22Rv1 (cell line): ENCODE measurements at regions not wholly inside any gene's neighbourhood (a gene's known extent, or its start where the extent isn't known, plus 50 kb on each side); places are given as distances from the start of the nearest gene placed in this dataset.

Source experiments
- H3K27ac ChIP-seq: fragments of 450-650 bp; 2 replicates; pipeline ENCODE4 v1.5.1; 2017
- ZFX ChIP-seq: fragments of 450-650 bp; IDR thresholded peaks from 2 replicates; pipeline ENCODE4 v1.6.1; 2017; ENCODE audit warnings: antibody characterized with exemption, borderline replicate concordance
- TF ChIP-seq, protein P1 (sequence below): fragments of 450-650 bp; IDR thresholded peaks from 2 replicates; pipeline ENCODE4 v1.5.1; 2017; ENCODE audit warnings: mild to moderate bottlenecking

DNA sequence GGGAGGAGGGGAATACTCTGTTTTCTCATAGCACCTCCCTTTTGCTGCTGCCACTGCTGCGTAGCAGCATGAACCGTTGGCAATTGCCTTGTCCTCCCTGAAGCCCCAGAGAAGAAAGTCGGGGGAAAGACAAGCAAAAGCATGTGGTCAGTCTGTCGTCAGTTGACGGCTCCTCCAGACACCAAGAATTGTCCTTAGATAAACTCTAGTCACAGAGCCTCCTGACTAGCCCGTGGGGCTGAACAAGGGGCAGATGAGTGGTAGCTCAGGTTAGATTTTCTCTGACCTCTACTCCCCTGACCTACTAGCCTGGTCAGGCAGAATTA lies 126.4 kb upstream of the HSD17B12 start:
- no peak for TF ChIP-seq ZFX
- TF ChIP-seq, protein P1, sequence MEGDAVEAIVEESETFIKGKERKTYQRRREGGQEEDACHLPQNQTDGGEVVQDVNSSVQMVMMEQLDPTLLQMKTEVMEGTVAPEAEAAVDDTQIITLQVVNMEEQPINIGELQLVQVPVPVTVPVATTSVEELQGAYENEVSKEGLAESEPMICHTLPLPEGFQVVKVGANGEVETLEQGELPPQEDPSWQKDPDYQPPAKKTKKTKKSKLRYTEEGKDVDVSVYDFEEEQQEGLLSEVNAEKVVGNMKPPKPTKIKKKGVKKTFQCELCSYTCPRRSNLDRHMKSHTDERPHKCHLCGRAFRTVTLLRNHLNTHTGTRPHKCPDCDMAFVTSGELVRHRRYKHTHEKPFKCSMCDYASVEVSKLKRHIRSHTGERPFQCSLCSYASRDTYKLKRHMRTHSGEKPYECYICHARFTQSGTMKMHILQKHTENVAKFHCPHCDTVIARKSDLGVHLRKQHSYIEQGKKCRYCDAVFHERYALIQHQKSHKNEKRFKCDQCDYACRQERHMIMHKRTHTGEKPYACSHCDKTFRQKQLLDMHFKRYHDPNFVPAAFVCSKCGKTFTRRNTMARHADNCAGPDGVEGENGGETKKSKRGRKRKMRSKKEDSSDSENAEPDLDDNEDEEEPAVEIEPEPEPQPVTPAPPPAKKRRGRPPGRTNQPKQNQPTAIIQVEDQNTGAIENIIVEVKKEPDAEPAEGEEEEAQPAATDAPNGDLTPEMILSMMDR, result no peak
- no peak overlapping the region for H3K27ac ChIP-seq

DNA sequence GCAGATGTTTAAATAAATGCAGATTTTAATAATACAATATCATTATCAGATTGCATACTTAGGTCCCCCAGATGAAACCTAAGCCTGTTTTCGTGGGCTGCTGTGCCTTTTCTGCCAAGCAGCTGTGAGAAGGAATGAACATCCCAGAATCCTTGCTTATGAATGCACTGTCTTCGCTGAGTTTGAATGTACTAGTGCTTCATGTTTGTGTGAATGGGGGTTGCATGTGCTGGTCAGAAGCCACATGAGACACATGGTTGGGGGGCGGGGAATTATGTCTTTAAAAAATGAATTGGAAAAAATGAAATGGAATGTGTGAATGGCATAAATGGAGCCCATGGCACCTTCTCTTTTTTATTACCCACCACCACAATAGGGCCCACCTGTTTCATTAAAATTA lies 125.4 kb upstream of the HSD17B12 start:
- TF ChIP-seq, protein P1, result no peak
- no peak for TF ChIP-seq ZFX
- no peak overlapping the region for H3K27ac ChIP-seq

DNA sequence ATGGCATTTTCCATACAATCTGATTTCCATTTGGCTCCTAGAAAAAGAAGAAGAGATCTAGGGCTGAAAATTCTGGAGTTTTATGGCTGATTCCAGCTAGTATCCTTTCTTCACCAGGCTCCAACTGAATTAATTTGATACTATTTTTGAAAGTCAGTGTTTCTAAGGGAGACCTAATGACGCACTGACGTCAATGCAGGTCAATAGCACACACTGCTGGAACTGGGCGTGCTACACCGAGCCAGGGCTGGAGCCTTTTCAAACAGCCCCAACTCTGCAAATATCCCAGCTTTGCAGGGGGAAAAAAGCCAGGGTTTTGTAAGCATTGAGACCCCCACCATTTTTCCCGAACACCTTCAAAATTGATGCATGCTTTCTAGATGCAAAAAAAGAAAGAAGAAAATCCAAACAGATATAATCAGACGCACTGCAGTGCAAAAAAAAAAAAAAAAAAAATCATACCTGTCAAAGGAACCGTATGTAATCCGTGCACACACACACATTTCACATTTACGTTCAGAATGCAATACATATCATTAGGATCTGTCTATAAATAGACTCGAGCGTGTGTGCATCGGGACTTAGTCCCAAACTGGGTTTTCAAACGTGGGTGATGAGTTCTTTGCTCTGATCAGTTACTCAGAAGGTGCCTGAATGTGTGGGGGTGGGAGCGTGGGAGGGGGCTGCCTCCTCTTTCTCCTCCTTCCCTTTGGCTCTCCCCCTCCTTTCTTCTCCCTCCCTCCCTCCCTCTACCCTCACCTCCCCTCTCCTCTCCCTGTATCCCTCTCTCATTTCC lies 124.5 kb upstream of the HSD17B12 start:
- no peak for TF ChIP-seq ZFX
- TF ChIP-seq, protein P1, result no peak
- no peak overlapping the region for H3K27ac ChIP-seq

DNA sequence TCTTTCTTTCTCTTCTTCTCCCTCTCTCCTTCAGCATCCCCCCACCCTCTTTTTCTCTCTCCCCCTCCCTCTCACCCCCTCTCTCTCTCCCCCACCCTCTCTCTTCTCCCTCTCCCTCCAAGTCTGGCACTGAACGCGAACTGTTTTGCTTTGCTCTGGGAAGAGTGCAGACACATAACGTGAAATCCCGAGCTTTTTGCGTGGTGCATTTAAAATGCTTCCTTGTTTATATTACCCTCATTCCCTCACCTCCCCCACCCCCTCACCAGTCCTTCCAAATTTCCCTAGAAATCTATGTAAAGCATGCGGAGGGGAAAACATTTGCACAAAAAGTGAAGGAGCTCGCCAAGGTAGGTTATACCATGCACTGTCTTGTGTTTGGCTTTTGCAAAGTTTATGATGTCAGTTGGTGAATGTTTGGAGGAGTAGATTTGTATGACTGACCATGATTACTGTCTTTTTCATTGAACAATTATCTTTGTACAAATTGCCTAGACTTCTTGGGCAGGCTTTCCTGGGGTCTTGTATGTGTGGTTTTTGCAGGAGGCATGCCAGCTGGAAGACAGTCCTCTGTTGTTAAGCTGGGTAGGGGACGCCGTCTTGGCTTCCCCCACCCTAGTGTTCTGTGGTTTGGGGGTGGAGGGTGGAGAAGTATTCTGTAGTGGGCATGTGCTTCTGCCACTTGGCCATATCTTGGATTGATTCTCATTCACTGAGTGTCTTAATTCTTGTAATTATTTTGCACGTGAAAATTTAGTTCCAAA lies 123.7 kb upstream of the HSD17B12 start:
- H3K27ac ChIP-seq, result no peak overlapping the region
- TF ChIP-seq, protein P1, result no peak
- no peak for TF ChIP-seq ZFX

DNA sequence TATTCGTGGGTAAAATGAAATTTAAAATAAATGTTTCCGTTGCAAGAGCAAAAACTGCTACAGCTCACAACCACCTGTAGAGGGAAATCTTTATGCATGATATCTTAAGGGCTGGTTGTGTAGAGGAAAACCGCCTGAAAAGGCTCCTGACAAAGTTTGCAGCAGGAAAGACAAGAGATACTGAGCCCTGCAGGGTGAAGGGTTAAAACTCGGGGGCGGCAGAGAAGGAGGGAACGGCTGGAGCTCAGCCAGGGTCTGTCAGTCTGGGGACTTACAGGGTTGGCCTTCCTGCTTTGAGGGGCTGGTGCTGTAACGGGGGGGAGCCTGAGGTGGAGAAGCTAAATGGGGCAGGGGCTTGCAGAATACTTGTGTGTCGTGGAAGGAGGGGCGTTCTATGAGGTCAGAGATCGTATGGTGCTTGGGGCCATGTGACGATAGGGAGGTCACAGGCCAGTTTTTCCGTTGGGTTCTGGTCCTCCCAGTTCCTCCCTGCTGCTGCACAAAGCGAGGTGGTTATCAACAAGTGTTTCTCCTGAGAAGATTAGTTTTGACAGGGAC lies 122.9 kb upstream of the HSD17B12 start:
- H3K27ac ChIP-seq, result no peak overlapping the region
- TF ChIP-seq, protein P1, result peak; percentile 24; the same call in 1 of the 2 replicates
- no peak for TF ChIP-seq ZFX

DNA sequence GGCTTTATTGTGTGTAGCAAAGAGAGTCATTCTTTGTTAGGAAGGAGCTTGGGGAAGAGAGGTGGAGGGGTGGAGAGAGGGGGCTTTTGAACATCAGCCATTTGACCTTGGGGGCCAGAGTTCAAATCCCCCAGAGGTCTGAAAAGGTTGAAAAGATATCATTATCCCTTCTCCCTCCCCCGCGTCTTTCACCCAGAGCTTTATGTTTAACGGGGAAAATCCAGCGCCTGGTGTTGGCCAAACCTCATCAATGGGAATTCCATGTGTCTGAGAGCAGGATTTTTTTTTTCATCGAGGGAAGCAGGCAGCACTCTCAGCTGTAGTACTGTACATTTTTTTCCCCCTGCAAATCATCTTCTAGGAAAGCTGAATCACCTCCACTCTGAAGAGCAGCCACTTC lies 122.4 kb upstream of the HSD17B12 start:
- no peak overlapping the region for H3K27ac ChIP-seq
- TF ChIP-seq, protein P1, result no peak
- no peak for TF ChIP-seq ZFX
